Prostate gland (tissue), 1 donor: ENCODE measurements at regions not wholly inside any gene's neighbourhood (a gene's known extent, or its start where the extent isn't known, plus 50 kb on each side); places are given as distances from the start of the nearest gene placed in this dataset.

ENCODE experiments used
- POLR2A ChIP-seq: fragments of 450-650 bp; IDR thresholded peaks from one replicate; pipeline ENCODE4 v1.6.1; 2016; ENCODE audit warnings: antibody characterized with exemption, mild to moderate bottlenecking
- POLR2AphosphoS5 ChIP-seq: sonication (generic); formaldehyde crosslinking; IDR thresholded peaks from one replicate; pipeline ENCODE4 v1.6.1; 2017; ENCODE audit warnings: antibody characterized with exemption

DNA sequence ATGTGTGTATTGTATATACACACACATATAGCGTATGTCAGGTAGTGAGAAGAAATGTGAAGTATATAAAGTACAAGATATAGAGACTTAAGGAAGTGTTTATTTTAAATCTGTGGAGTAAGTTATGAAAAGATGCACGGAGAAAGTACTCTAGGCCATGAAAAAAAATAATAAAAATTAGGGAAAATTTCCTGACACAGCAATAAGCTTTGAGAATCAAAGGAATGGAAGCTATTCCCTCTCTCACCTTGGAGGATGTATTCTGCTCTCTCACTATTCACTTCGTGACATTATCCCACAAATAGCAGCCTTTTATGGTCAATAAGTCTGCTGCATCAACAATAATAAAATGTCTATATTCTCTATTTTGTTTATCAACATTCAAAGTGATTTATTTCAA lies 700.4 kb upstream of the RGS18 start:
- no peak for TF ChIP-seq POLR2A
- no peak for TF ChIP-seq POLR2AphosphoS5
